Neural progenitor cell (in vitro differentiated cells): ENCODE measurements at regions not wholly inside any gene's neighbourhood (a gene's known extent, or its start where the extent isn't known, plus 50 kb on each side); places are given as distances from the start of the nearest gene placed in this dataset.

Experiments
- DNase-seq: peaks from one replicate; pipeline ENCODE4 v3.0.0-alpha.2; 2016; ENCODE audit warnings: low spot score
- H2AFZ ChIP-seq: fragments of 200-600 bp; sonication (generic); replicated peaks from 2 replicates; pipeline ENCODE4 v1.6.1; 2016; ENCODE audit warnings: antibody characterized with exemption
- H3F3A ChIP-seq: fragments of 200-600 bp; sonication (generic); 2 replicates; pipeline ENCODE4 v1.6.1; 2016; ENCODE audit warnings: antibody characterized with exemption, low read depth
- H3K27ac ChIP-seq: fragments of 200-600 bp; sonication (generic); 2 replicates; pipeline ENCODE4 v1.5.1; 2016; ENCODE audit warnings: mild to moderate bottlenecking
- H3K27me3 ChIP-seq: fragments of 200-600 bp; sonication (generic); 2 replicates; pipeline ENCODE4 v1.6.1; 2016; ENCODE audit warnings: mild to moderate bottlenecking, moderate library complexity
- H3K36me3 ChIP-seq: fragments of 200-600 bp; sonication (generic); 2 replicates; pipeline ENCODE4 v1.5.1; 2016
- H3K4me1 ChIP-seq: fragments of 200-600 bp; sonication (generic); 2 replicates; pipeline ENCODE4 v1.6.1; 2016; ENCODE audit warnings: mixed run types
- H3K4me2 ChIP-seq: fragments of 200-600 bp; sonication (generic); 2 replicates; pipeline ENCODE4 v1.6.1; 2016
- H3K4me3 ChIP-seq: fragments of 200-600 bp; sonication (generic); 2 replicates; pipeline ENCODE4 v1.5.1; 2016
- H3K79me2 ChIP-seq: fragments of 200-600 bp; sonication (generic); 2 replicates; pipeline ENCODE4 v1.6.1; 2016; ENCODE audit warnings: low read depth
- H3K9ac ChIP-seq: fragments of 200-600 bp; sonication (generic); 2 replicates; pipeline ENCODE4 v1.6.1; 2016
- H3K9me3 ChIP-seq: fragments of 200-600 bp; sonication (generic); 2 replicates; pipeline ENCODE4 v1.5.1; 2016; ENCODE audit warnings: low read depth
- H4K20me1 ChIP-seq: fragments of 200-600 bp; sonication (generic); 2 replicates; pipeline ENCODE4 v1.6.1; 2016; ENCODE audit warnings: low read depth
- H3K27ac Mint-ChIP-seq: 3 replicates; pipeline ENCODE4 v1.8.0; 2021; ENCODE audit warnings: mixed read lengths
- H3K27me3 Mint-ChIP-seq: 2 replicates; pipeline ENCODE4 v1.8.0; 2022; ENCODE audit warnings: low read depth, mild to moderate bottlenecking, inconsistent platforms, moderate library complexity, mixed read lengths; ENCODE audit not compliant: insufficient read depth
- H3K36me3 Mint-ChIP-seq: 3 replicates; pipeline ENCODE4 v1.8.0; 2021; ENCODE audit warnings: mixed read lengths
- H3K4me1 Mint-ChIP-seq: 3 replicates; pipeline ENCODE4 v1.8.0; 2021; ENCODE audit warnings: mixed read lengths
- H3K4me3 Mint-ChIP-seq: 3 replicates; pipeline ENCODE4 v1.8.0; 2021; ENCODE audit warnings: mild to moderate bottlenecking, moderate library complexity, mixed read lengths
- H3K9me3 Mint-ChIP-seq: 3 replicates; pipeline ENCODE4 v1.8.0; 2020; ENCODE audit warnings: mixed read lengths
- EZH2 ChIP-seq: fragments of 200-600 bp; sonication (generic); IDR thresholded peaks from 2 replicates; pipeline ENCODE4 v1.6.1; 2017; ENCODE audit warnings: antibody characterized with exemption, mild to moderate bottlenecking, moderate library complexity
- EZH2phosphoT487 ChIP-seq: fragments of 200-600 bp; sonication (generic); IDR thresholded peaks from 2 replicates; pipeline ENCODE4 v1.6.1; 2017; ENCODE audit warnings: antibody characterized with exemption
- TF ChIP-seq, protein P1 (sequence below): fragments of 200-600 bp; sonication (generic); IDR thresholded peaks from 2 replicates; pipeline ENCODE4 v1.5.1; 2017; ENCODE audit warnings: antibody characterized with exemption, mild to moderate bottlenecking

DNA sequence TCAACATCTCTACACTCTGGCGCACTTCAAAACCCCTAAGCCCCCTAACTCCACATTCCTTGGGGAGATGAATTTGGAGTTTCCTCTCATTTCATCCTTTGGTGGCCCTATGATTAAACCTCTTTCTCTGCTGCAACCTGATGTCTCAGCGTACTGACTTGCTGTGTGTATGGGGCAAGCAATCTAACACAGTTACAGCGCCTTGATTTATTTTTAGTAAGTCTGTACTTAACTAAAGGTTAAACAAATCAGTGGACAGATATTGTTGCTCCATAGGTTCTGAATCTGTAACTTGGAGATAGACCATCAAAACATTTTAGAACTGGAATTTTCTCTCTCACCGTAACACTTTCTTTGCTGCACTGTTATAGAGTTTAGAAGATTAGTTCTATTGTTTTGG, 452.8 kb downstream of the IRX1 start:
- Histone ChIP-seq H2AFZ (no peak overlapping the region), H3K79me2 (no peaks in the 10 kb centered on the region), H3K36me3 (no peaks in the 10 kb centered on the region), H3K4me3 (no peak overlapping the region), H3K27ac (no peak overlapping the region), H3K4me2 (no peak overlapping the region), H3K4me1 (no peaks in the 10 kb centered on the region), H3K9me3 (no peaks in the 10 kb centered on the region), H3F3A (no peaks in the 10 kb centered on the region), H4K20me1 (no peaks in the 10 kb centered on the region), H3K9ac (no peak overlapping the region), H3K27me3 (no peaks in the 10 kb centered on the region)
- H3K27ac Mint-ChIP-seq: no peak overlapping the region
- peaks cover 21% of the 10 kb centered on the region for H3K4me1 Mint-ChIP-seq
- H3K9me3 Mint-ChIP-seq: peaks cover 6% of the 10 kb centered on the region
- no peak for DNase-seq
- no peaks in the 10 kb centered on the region for H3K36me3 Mint-ChIP-seq
- TF ChIP-seq EZH2phosphoT487 (no peak), EZH2 (no peak)
- TF ChIP-seq, protein P1, sequence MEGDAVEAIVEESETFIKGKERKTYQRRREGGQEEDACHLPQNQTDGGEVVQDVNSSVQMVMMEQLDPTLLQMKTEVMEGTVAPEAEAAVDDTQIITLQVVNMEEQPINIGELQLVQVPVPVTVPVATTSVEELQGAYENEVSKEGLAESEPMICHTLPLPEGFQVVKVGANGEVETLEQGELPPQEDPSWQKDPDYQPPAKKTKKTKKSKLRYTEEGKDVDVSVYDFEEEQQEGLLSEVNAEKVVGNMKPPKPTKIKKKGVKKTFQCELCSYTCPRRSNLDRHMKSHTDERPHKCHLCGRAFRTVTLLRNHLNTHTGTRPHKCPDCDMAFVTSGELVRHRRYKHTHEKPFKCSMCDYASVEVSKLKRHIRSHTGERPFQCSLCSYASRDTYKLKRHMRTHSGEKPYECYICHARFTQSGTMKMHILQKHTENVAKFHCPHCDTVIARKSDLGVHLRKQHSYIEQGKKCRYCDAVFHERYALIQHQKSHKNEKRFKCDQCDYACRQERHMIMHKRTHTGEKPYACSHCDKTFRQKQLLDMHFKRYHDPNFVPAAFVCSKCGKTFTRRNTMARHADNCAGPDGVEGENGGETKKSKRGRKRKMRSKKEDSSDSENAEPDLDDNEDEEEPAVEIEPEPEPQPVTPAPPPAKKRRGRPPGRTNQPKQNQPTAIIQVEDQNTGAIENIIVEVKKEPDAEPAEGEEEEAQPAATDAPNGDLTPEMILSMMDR: no peak
- H3K27me3 Mint-ChIP-seq: peaks cover 4% of the 10 kb centered on the region
- H3K4me3 Mint-ChIP-seq: no peak overlapping the region

DNA sequence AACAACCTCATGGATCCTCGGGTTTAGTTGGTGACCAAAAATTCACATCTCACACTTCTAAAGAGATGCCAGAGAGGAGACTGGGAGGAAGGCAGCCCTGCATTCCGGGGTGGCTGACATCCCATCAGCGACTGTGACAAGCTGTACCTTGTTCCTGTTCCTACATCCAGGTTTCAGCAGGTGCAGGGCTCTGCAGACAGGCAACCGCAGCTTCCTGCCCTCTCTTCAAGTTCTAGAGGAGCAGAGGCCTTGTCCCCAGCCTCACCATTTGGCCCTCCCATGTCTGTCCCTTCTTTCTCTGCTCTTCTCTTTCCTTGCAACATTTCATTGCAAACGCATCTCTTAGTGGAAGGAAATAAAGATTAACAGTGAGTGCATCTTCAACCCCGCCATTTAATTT, 454.6 kb downstream of the IRX1 start:
- Histone ChIP-seq H2AFZ (no peak overlapping the region), H3K36me3 (no peaks in the 10 kb centered on the region), H3K4me2 (no peak overlapping the region), H3K79me2 (no peaks in the 10 kb centered on the region), H3K9me3 (no peaks in the 10 kb centered on the region), H3F3A (no peaks in the 10 kb centered on the region), H3K27me3 (no peaks in the 10 kb centered on the region), H3K9ac (no peak overlapping the region), H3K4me3 (no peak overlapping the region), H4K20me1 (no peaks in the 10 kb centered on the region), H3K27ac (no peak overlapping the region), H3K4me1 (no peaks in the 10 kb centered on the region)
- Mint-ChIP-seq H3K4me3 (no peak overlapping the region), H3K9me3 (peaks cover 6% of the 10 kb centered on the region), H3K4me1 (peaks cover 25% of the 10 kb centered on the region), H3K36me3 (no peaks in the 10 kb centered on the region), H3K27me3 (peaks cover 4% of the 10 kb centered on the region), H3K27ac (no peak overlapping the region)
- no peak for DNase-seq
- TF ChIP-seq, protein P1: no peak
- TF ChIP-seq EZH2 (no peak), EZH2phosphoT487 (no peak)

DNA sequence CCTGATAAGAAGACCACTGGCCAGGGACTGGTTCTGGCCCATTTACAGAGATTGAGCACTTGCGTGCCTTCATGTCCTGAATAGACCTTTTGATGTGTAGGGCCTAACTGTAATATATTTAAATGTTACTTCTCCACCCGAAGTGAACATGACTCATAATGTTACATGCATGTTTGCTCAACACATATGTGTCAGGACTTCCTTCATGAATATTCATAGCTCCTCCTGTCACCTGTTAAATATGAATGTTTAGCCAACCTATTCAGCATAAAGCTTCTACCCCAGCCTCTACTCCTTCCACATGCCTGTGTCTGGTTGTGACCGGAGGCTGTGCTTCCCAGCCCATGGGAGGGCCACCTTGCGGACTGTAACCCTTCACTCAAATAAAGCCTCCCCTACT, 457.5 kb downstream of the IRX1 start:
- Mint-ChIP-seq H3K36me3 (no peaks in the 10 kb centered on the region), H3K27ac (no peak overlapping the region), H3K4me1 (peaks cover 24% of the 10 kb centered on the region), H3K4me3 (peak overlapping the region; percentile 52), H3K27me3 (peaks cover 4% of the 10 kb centered on the region), H3K9me3 (peaks cover 12% of the 10 kb centered on the region)
- H3K79me2 ChIP-seq: no peaks in the 10 kb centered on the region
- no peak for TF ChIP-seq EZH2
- TF ChIP-seq, protein P1: no peak
- no peak for TF ChIP-seq EZH2phosphoT487
- H3K27ac ChIP-seq: no peak overlapping the region
- H3K4me3 ChIP-seq: no peak overlapping the region
- H3K4me1 ChIP-seq: no peaks in the 10 kb centered on the region
- H3K4me2 ChIP-seq: no peak overlapping the region
- H3K9me3 ChIP-seq: no peaks in the 10 kb centered on the region
- H3K36me3 ChIP-seq: no peaks in the 10 kb centered on the region
- H2AFZ ChIP-seq: no peak overlapping the region
- H4K20me1 ChIP-seq: no peaks in the 10 kb centered on the region
- H3K9ac ChIP-seq: no peak overlapping the region
- no peak for DNase-seq
- no peaks in the 10 kb centered on the region for H3K27me3 ChIP-seq
- H3F3A ChIP-seq: no peaks in the 10 kb centered on the region

DNA sequence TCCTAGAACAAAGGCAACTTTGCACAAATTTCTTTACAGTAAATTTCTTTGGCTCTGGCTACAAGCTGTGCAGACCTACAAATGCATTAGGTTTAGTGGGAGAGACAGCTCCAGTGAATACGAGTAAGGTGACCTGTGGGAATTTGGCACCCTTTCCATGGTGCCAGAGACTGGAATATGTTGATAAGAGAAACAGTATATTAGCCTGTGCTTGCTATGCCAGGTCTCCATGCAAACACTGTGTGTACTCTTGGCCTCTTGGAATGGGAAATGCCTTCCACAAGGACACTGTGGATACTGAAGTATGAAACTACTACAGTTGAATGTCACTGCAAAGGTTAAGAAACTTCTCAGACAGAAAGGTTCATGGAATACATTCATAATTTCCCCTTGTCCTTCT, 458.5 kb downstream of the IRX1 start:
- no peaks in the 10 kb centered on the region for H3K4me1 ChIP-seq
- no peaks in the 10 kb centered on the region for H3F3A ChIP-seq
- peaks cover 4% of the 10 kb centered on the region for H3K27me3 Mint-ChIP-seq
- no peak overlapping the region for H2AFZ ChIP-seq
- H3K27ac ChIP-seq: no peak overlapping the region
- no peak overlapping the region for H3K4me3 ChIP-seq
- no peaks in the 10 kb centered on the region for H3K27me3 ChIP-seq
- H3K9ac ChIP-seq: no peak overlapping the region
- no peaks in the 10 kb centered on the region for H3K36me3 Mint-ChIP-seq
- no peaks in the 10 kb centered on the region for H3K79me2 ChIP-seq
- no peaks in the 10 kb centered on the region for H3K9me3 ChIP-seq
- H3K4me3 Mint-ChIP-seq: no peak overlapping the region
- H3K9me3 Mint-ChIP-seq: peaks cover 9% of the 10 kb centered on the region
- H3K4me2 ChIP-seq: no peak overlapping the region
- no peaks in the 10 kb centered on the region for H4K20me1 ChIP-seq
- H3K27ac Mint-ChIP-seq: no peak overlapping the region
- TF ChIP-seq EZH2: no peak
- no peak for TF ChIP-seq EZH2phosphoT487
- TF ChIP-seq, protein P1: no peak
- DNase-seq: no peak
- H3K36me3 ChIP-seq: no peaks in the 10 kb centered on the region
- H3K4me1 Mint-ChIP-seq: peaks cover 18% of the 10 kb centered on the region
